GM12878 (cell line): ENCODE measurements at regions not wholly inside any gene's neighbourhood (a gene's known extent, or its start where the extent isn't known, plus 50 kb on each side); places are given as distances from the start of the nearest gene placed in this dataset.

ENCODE experiments used
- ATAC-seq: fragments of 200-7000 bp; cut with Tn5 transposase; 3 replicates; pipeline ENCODE4 v1.9.1; 2020; ENCODE audit warnings: mild to moderate bottlenecking, moderate library complexity
- BruUV-seq: library from RNA; stranded (reverse); fragments of 400-500 nt; replicated peaks from 2 replicates; lab custom pipeline; 2021; lab: Mats Ljungman, UMichigan
- CTCF ChIA-PET: fragments of 300-600 bp; sonication (Branson Sonifier 250); formaldehyde crosslinking; extraction: SDS; loops from one replicate; lab custom pipeline; 2021; ENCODE audit warnings: inconsistent platforms; lab: Yijun Ruan, JAX
- POLR2A ChIA-PET: fragments of 350-600 bp; formaldehyde crosslinking; extraction: SDS; loops from one replicate; lab custom pipeline; 2021; ENCODE audit warnings: inconsistent platforms; lab: Charles Lee
- RAD21 ChIA-PET: fragments of 300-600 bp; sonication (Branson Sonifier 250); formaldehyde crosslinking; loops from one replicate; lab custom pipeline; 2023; ENCODE audit warnings: antibody characterized with exemption; ENCODE audit not compliant: unreplicated experiment; lab: Charles Lee
- SMC1A ChIA-PET: fragments of 300-600 bp; sonication (Branson Sonifier 250); formaldehyde crosslinking; loops from one replicate; lab custom pipeline; 2023; ENCODE audit not compliant: unreplicated experiment, uncharacterized antibody; lab: Charles Lee
- DNase-seq: peaks from one replicate; pipeline ENCODE4 v3.0.0-alpha.2; 2011; ENCODE audit warnings: low read depth, low spot score
- FAIRE-seq: peaks from 3 replicates; lab custom pipeline; 2011; peaks lifted over from hg19 to GRCh38; lab: Jason Lieb, UNC
- H2AFZ ChIP-seq: 2 replicates; pipeline ENCODE4 v1.6.0; 2011; ENCODE audit warnings: low read depth, low read length, control low read depth; ENCODE audit not compliant: control insufficient read depth
- H3K27ac ChIP-seq: 2 replicates; pipeline ENCODE4 v1.5.1; 2011; ENCODE audit warnings: control low read depth; ENCODE audit not compliant: control insufficient read depth, insufficient read depth
- H3K27me3 ChIP-seq, 2 experiments: replicated peaks in 1 of 2; 2 replicates each; pipeline versions ENCODE4 v1.6.0 to v1.6.1; 2011; ENCODE audit warnings: low read length in 1 of 2; ENCODE audit not compliant: control insufficient read depth in 2 of 2, insufficient read depth in 2 of 2
- H3K36me3 ChIP-seq, 2 experiments: 2 replicates each; pipeline ENCODE4 v1.5.1; 2011; ENCODE audit warnings: low read length in 1 of 2; ENCODE audit not compliant: control insufficient read depth in 2 of 2, insufficient read depth in 2 of 2
- H3K4me1 ChIP-seq: 2 replicates; pipeline ENCODE4 v1.6.1; 2011; ENCODE audit warnings: mild to moderate bottlenecking, low read length, moderate library complexity, mixed read lengths; ENCODE audit not compliant: control insufficient read depth, insufficient read depth
- H3K4me2 ChIP-seq: 2 replicates; pipeline ENCODE4 v1.6.0; 2011; ENCODE audit warnings: control low read depth; ENCODE audit not compliant: control insufficient read depth, insufficient read depth
- H3K4me3 ChIP-seq: fragments of 200-600 bp; sonication (generic); 2 replicates; pipeline ENCODE4 v1.5.1; 2016
- H3K79me2 ChIP-seq: 2 replicates; pipeline ENCODE4 v1.6.0; 2011; ENCODE audit warnings: low read length; ENCODE audit not compliant: control insufficient read depth, insufficient read depth
- H3K9ac ChIP-seq: 2 replicates; pipeline ENCODE4 v1.8.0; 2011; ENCODE audit warnings: low read length, control low read depth, mixed read lengths; ENCODE audit not compliant: control insufficient read depth, insufficient read depth
- H3K9me3 ChIP-seq: replicated peaks from 3 replicates; pipeline ENCODE4 v1.5.1; 2011; ENCODE audit warnings: mild to moderate bottlenecking, low read length; ENCODE audit not compliant: control insufficient read depth, insufficient read depth
- H4K20me1 ChIP-seq: 2 replicates; pipeline ENCODE4 v1.6.0; 2011; ENCODE audit not compliant: control insufficient read depth, insufficient read depth
- E2F8 ChIP-seq: fragments of 450-650 bp; IDR thresholded peaks from 2 replicates; pipeline ENCODE4 v1.6.1; 2018; ENCODE audit warnings: mild to moderate bottlenecking, low read depth, moderate library complexity; ENCODE audit not compliant: partially characterized antibody
- ETV6 ChIP-seq, 2 experiments: fragments of 450-650 bp in 1 of 2; IDR thresholded peaks in 1 of 2; conservative IDR thresholded peaks in 1 of 2; 2 replicates each; pipeline ENCODE4 v1.6.1; 2014; ENCODE audit warnings: antibody characterized with exemption in 1 of 2, borderline replicate concordance in 1 of 2, low read depth in 1 of 2, mild to moderate bottlenecking in 1 of 2, moderate library complexity in 1 of 2
- NR2F1 ChIP-seq: fragments of 450-650 bp; conservative IDR thresholded peaks from 2 replicates; pipeline ENCODE4 v1.6.1; 2017; ENCODE audit warnings: mild to moderate bottlenecking
- TCF7 ChIP-seq: IDR thresholded peaks from 2 replicates; pipeline ENCODE4 v1.6.1; 2014; ENCODE audit warnings: antibody characterized with exemption, borderline replicate concordance
- WGBS: methylation state at CpG from one replicate; pipeline ENCODE4 v1.1.6; 2016; ENCODE audit warnings: low lambda C conversion rate; ENCODE audit not compliant: insufficient replicate concordance, insufficient coverage; ENCODE audit errors: missing lambda C conversion rate; 5-methylcytosine and 5-hydroxymethylcytosine counted together
- in situ Hi-C: fragments of 300-500 bp; cut with MboI; formaldehyde crosslinking; loops from 9 replicates; pipeline ENCODE4 v1.14.3; 2018; ENCODE audit warnings: mixed read lengths
- intact Hi-C: fragments of 100-400 bp; cut with micrococcal nuclease; formaldehyde crosslinking; loops from one replicate; pipeline ENCODE4 v1.14.2; 2022; ENCODE audit not compliant: unreplicated experiment

- POLR2A ChIA-PET: no interaction called here
- H3K9me3 ChIP-seq: no peaks in the 10 kb centered on the region; the same call in 2 of the 3 replicates
- H3K27ac ChIP-seq: no peak overlapping the region
- H3K79me2 ChIP-seq: no peaks in the 10 kb centered on the region
- ATAC-seq (no peak), FAIRE-seq (no peak), DNase-seq (no peak)
- no peak overlapping the region for H2AFZ ChIP-seq
- H4K20me1 ChIP-seq: no peaks in the 10 kb centered on the region
- H3K4me3 ChIP-seq: no peak overlapping the region
- WGBS: 0% methylated on average over 1 of the region's 1 CpG
- no peak overlapping the region for H3K9ac ChIP-seq
- H3K36me3 ChIP-seq: no peaks in the 10 kb centered on the region
- in situ Hi-C loops: no loop called here
- TF ChIP-seq ETV6 (conservative IDR thresholded peaks at IDR 0.05 in 1 of 2, IDR thresholded peaks at IDR 0.05 in 1 of 2; ENCODE audit: borderline replicate concordance in 1 of 2, low read depth in 1 of 2) (no peak), E2F8 (no peak), NR2F1 (no peak), TCF7 (no peak)
- CTCF ChIA-PET: interaction anchor here (1.0 kb wide), 1 partner anchor 558 kb away, joined by 3 read pairs; no protein-coding TSS in a partner anchor
- H3K4me2 ChIP-seq: no peak overlapping the region
- H3K4me1 ChIP-seq: no peaks in the 10 kb centered on the region
- intact Hi-C loops: no loop called here
- H3K27me3 ChIP-seq: no peaks in the 10 kb centered on the region
- no TSS peak for BruUV-seq
- SMC1A ChIA-PET: no interaction called here
- RAD21 ChIA-PET: no interaction called here
Observed at GRCh38 chr2:122368576-122369243, 613.3 kb downstream of the TSN start.
